Activated B cell treated with CpG ODN at 0.5 μM for 24 hours (primary cell): ENCODE measurements at regions not wholly inside any gene's neighbourhood (a gene's known extent, or its start where the extent isn't known, plus 50 kb on each side); places are given as distances from the start of the nearest gene placed in this dataset.

Source experiments
- ATAC-seq: fragments of 200-7000 bp; cut with Tn5 transposase; one replicate; pipeline ENCODE4 v1.10.0; 2021; ENCODE audit warnings: low read depth, mild to moderate bottlenecking, moderate library complexity
- CTCF ChIA-PET: fragments of 350-600 bp; sonication (Branson Sonifier 250); formaldehyde crosslinking; loops from one replicate; lab custom pipeline; 2021; ENCODE audit warnings: antibody characterized with exemption; lab: Charles Lee
- POLR2A ChIA-PET: fragments of 350-600 bp; sonication (Branson Sonifier 250); formaldehyde crosslinking; loops from one replicate; lab custom pipeline; 2021; ENCODE audit warnings: antibody characterized with exemption; lab: Charles Lee
- DNase-seq: peaks from one replicate; pipeline ENCODE4 v3.0.0; 2022
- H3K27ac Mint-ChIP-seq: one replicate; pipeline ENCODE4 v1.8.0; 2020; ENCODE audit warnings: mixed read lengths
- H3K27me3 Mint-ChIP-seq: one replicate; pipeline ENCODE4 v1.8.0; 2021; ENCODE audit warnings: mixed read lengths
- H3K36me3 Mint-ChIP-seq: one replicate; pipeline ENCODE4 v1.8.0; 2021; ENCODE audit warnings: low read depth, mixed read lengths
- H3K4me1 Mint-ChIP-seq: one replicate; pipeline ENCODE4 v1.8.0; 2021; ENCODE audit warnings: mixed read lengths
- H3K4me3 Mint-ChIP-seq: one replicate; pipeline ENCODE4 v1.8.0; 2020; ENCODE audit warnings: mild to moderate bottlenecking, mixed read lengths
- H3K9me3 Mint-ChIP-seq: one replicate; pipeline ENCODE4 v1.8.0; 2020; ENCODE audit warnings: mixed read lengths
- intact Hi-C: fragments of 100-400 bp; cut with micrococcal nuclease; formaldehyde crosslinking; loops from one replicate; pipeline ENCODE4 v1.15.1; 2024
- TF ChIP-seq, protein P1 (sequence below): fragments of 200-600 bp; IDR thresholded peaks from one replicate; pipeline ENCODE4 v1.8.0; 2022; ENCODE audit warnings: antibody characterized with exemption, mild to moderate bottlenecking

DNA sequence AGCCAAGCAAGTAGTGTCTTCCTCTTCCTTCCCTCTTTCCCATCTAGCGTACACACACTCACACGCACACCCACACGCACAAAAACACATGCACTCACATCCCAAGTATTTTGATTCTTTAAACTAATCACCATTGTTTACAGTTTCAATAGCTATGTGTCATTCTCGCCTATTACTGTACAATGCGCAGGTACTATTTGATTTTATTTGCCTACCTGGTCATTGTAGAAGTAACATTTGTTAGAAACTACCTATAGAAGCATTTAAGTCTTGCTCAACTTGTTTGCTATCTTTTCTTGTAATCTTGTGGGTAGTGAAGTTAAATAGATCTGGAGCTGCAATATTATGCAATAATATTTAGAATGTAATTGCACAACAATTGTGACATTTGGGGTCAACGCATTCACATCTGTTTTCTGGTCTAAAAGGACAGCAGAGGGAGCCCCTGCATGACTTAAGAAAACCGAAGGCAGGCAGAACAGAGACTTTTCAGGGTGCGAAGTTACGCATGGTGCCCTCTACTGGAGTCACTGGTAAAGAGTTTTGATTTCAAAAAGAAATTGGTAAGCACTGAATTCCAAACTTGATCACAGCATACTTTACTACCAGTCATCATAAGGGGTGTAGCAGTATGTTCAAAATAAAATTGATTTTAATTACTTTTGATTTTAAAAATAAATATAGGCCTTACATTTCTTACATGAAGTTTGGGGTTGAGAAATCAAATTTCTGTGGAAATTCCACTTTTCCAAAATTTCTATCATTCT lies 503.3 kb upstream of the FAM241A start:
- Mint-ChIP-seq H3K27ac (no peak overlapping the region), H3K27me3 (no peaks in the 10 kb centered on the region), H3K4me3 (no peak overlapping the region), H3K36me3 (no peaks in the 10 kb centered on the region), H3K4me1 (no peaks in the 10 kb centered on the region), H3K9me3 (no peaks in the 10 kb centered on the region)
- DNase-seq (no peak), ATAC-seq (peak; percentile 68)
- intact Hi-C loops = loop anchor here (1.0 to 5.0 kb wide), 2 partner anchors 210 to 389 kb away; no protein-coding TSS in a partner anchor
- CTCF ChIA-PET = interaction anchor here (1.0 to 1.6 kb wide), 2 partner anchors 24 to 389 kb away, joined by 3 to 7 read pairs; no protein-coding TSS in a partner anchor
- TF ChIP-seq, protein P1, sequence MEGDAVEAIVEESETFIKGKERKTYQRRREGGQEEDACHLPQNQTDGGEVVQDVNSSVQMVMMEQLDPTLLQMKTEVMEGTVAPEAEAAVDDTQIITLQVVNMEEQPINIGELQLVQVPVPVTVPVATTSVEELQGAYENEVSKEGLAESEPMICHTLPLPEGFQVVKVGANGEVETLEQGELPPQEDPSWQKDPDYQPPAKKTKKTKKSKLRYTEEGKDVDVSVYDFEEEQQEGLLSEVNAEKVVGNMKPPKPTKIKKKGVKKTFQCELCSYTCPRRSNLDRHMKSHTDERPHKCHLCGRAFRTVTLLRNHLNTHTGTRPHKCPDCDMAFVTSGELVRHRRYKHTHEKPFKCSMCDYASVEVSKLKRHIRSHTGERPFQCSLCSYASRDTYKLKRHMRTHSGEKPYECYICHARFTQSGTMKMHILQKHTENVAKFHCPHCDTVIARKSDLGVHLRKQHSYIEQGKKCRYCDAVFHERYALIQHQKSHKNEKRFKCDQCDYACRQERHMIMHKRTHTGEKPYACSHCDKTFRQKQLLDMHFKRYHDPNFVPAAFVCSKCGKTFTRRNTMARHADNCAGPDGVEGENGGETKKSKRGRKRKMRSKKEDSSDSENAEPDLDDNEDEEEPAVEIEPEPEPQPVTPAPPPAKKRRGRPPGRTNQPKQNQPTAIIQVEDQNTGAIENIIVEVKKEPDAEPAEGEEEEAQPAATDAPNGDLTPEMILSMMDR = no peak
- POLR2A ChIA-PET = no interaction called here

DNA sequence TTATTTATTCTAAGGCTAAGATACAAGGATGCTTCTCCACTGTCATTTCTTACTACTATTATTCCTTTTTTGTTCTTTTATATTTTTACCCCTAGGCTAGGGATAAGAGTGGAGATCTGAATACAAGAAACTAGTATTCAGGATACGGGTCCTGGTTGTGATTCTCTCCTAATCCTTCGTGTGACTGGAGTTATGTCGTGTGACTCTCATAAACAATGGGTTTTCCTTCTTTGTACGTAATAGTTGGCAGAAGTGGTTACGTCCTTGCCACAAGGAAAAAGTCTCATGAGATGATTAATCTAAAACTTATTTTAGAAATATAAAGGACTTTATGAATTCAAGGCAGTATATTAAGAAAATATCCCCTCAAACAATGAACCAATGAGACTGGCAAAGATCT lies 497.2 kb upstream of the FAM241A start:
- intact Hi-C loops = no loop called here
- H3K36me3 Mint-ChIP-seq = no peaks in the 10 kb centered on the region
- CTCF ChIA-PET = no interaction called here
- H3K27me3 Mint-ChIP-seq = peaks cover 6% of the 10 kb centered on the region
- no peaks in the 10 kb centered on the region for H3K4me1 Mint-ChIP-seq
- ATAC-seq (no peak), DNase-seq (no peak)
- TF ChIP-seq, protein P1 = no peak
- POLR2A ChIA-PET = no interaction called here
- no peaks in the 10 kb centered on the region for H3K9me3 Mint-ChIP-seq
- H3K4me3 Mint-ChIP-seq = no peak overlapping the region
- no peak overlapping the region for H3K27ac Mint-ChIP-seq

DNA sequence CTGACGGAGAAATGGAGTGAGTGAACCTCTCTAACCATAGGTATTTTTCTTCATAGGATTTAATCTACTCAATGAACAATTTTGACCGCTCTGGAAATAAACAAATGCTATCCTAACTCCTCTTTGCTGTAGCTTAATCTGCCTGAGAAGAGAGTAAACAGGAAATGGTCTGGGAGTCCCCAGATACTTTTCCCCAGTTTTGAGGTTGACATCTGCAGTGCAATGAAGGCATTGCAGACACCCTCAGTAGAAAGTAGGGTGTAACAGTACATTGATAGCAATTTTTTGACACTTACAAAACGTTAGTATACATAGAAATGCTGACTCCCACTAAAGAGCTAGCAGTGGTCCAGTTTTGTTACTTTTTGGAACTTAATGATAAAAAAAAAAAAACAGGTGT lies 495.9 kb upstream of the FAM241A start:
- TF ChIP-seq, protein P1 = no peak
- ChIA-PET CTCF (no interaction called here), POLR2A (no interaction called here)
- no peaks in the 10 kb centered on the region for H3K36me3 Mint-ChIP-seq
- no peak for ATAC-seq
- no peaks in the 10 kb centered on the region for H3K9me3 Mint-ChIP-seq
- no peak for DNase-seq
- intact Hi-C loops = no loop called here
- peaks cover 6% of the 10 kb centered on the region for H3K27me3 Mint-ChIP-seq
- H3K4me3 Mint-ChIP-seq = no peak overlapping the region
- no peak overlapping the region for H3K27ac Mint-ChIP-seq
- no peaks in the 10 kb centered on the region for H3K4me1 Mint-ChIP-seq

DNA sequence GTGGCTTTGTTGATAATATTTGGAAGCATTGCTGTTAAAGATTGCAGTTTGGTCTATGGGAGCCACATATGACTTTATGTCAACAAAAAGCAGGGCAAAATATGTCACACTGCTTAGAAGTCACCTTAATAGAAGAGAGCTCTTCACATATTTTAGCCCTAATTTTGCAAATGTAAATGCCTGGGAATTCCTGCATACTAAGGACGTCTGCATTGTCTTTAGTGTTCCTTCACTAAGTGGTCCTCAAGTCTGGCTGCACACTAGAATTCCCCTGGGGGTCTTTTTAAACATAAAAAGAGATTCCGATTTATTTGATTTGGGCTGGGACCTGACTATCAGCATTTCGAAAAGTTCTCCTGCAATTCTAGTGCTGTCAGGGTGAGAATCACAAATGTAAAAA lies 495.1 kb upstream of the FAM241A start:
- no peak overlapping the region for H3K27ac Mint-ChIP-seq
- CTCF ChIA-PET = no interaction called here
- no peaks in the 10 kb centered on the region for H3K36me3 Mint-ChIP-seq
- H3K27me3 Mint-ChIP-seq = peaks cover 6% of the 10 kb centered on the region
- intact Hi-C loops = no loop called here
- no peaks in the 10 kb centered on the region for H3K9me3 Mint-ChIP-seq
- no peak for ATAC-seq
- H3K4me3 Mint-ChIP-seq = no peak overlapping the region
- H3K4me1 Mint-ChIP-seq = no peaks in the 10 kb centered on the region
- TF ChIP-seq, protein P1 = no peak
- POLR2A ChIA-PET = no interaction called here
- no peak for DNase-seq

DNA sequence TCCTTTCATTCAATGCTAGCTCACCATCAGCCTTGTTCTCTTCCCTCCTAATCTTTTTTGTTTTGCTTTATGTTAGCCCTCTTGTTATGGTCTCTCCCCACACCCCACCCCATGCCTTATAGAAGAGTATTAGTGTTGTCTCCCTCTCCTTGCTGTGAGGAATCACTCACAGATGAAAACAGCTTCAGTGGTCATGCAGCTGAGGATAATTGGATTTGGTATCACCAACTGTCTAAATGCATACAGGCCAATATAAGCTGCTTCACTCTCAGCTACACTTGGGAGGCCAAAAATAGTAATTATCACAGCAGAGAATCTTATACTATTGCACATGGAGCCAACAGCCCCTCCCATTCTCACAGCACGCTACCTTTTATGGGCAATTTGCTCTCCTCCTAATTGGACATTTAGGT lies 494.6 kb upstream of the FAM241A start:
- H3K9me3 Mint-ChIP-seq = no peaks in the 10 kb centered on the region
- no peak for DNase-seq
- H3K27me3 Mint-ChIP-seq = peaks cover 6% of the 10 kb centered on the region
- no peak for ATAC-seq
- H3K4me3 Mint-ChIP-seq = no peak overlapping the region
- no peaks in the 10 kb centered on the region for H3K36me3 Mint-ChIP-seq
- ChIA-PET POLR2A (no interaction called here), CTCF (no interaction called here)
- TF ChIP-seq, protein P1 = no peak
- intact Hi-C loops = no loop called here
- H3K4me1 Mint-ChIP-seq = no peaks in the 10 kb centered on the region
- no peak overlapping the region for H3K27ac Mint-ChIP-seq
